GM18868 (cell line): ENCODE measurements at regions not wholly inside any gene's neighbourhood (a gene's known extent, or its start where the extent isn't known, plus 50 kb on each side); places are given as distances from the start of the nearest gene placed in this dataset.

ENCODE experiments used
- ATAC-seq: cut with Tn5 transposase; IDR thresholded peaks from one replicate; pipeline ENCODE4 v1.9.1; 2021; ENCODE audit warnings: mild to moderate bottlenecking, moderate library complexity; ENCODE audit not compliant: unreplicated experiment

- ATAC-seq = no peak
These were observed 126.8 kb upstream of the CPM start for GRCh38 chr12:69059465-69060457.

DNA sequence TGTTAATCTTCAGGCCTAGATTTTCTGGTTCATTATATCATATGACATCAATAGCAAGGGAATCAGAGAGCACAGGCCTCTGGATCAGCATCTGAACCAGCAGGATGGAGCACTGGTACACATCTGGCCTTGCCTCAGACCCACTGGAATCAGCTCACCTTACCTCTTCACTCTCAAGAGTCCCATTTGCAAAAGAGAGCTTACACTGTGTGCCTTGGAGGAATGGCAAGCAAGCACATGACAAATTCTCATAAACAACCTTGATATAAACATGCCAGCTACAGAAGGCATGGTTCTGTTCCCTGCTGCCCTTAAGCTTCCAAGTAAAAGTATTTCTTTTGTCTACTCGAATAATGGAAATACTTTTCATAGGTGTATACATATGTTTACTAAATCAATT lies 128.6 kb upstream of the CPM start:
- no peak for ATAC-seq

DNA sequence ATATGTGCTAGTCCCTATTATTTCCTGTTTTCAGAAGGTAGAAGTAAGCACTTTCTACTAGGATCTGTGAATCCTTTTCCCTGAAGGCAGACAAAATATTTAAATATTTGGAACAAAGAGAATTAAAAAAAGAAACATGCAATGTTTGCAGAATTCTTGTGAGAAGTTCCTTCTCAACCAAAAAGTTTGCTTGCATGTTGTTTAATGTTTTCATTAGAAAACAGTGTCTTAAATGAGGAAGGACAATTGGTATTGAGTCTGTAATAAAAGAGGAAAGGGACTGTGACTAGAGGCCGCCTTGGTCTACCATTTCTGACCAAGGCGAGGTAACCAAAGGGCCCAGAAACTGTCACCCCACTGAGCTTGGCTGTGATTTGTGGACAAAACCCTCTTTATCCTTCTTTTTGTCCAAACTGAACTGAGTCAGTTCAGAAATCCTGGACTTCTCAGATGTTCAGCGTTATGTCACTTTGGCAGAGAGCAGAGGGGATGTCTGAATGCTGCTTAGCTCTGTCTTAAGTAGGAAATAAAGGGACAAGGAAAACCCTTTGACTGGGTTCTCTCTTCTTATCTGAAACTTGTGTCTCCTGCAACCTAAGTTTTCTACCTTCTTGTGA lies 129.8 kb upstream of the CPM start:
- ATAC-seq = no peak

DNA sequence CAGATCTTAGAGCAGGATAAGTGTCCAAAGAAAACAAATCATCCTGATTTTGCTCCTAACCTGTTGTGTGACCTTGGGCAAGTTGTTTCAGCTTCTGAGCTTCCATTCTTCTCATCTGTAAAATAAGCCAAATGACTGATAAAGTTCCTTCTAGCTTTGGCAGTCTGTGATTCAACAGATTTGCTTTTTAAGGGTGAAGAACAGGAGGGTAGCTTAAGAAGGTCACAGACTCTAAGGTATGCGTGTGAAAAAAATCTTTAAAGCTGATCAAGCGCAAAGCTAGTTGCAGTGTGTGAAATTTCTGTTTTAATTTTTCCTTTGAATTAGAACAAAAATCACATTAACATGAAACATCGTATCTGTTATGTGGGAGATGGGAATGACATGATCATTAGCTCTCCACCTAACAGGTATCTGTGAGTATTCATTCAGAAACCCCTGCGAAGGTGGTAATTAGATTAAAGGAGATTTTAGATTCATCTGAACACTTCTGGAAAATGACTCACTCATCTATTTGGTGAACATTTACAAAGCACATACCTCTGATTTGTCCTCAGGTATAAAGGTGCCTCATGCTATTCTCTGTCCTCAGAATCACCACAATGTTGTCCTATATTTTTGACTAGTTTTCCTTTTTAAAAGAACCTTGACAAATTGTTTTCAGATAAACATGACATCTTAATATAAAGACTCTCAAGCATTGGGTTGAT lies 131.9 kb upstream of the CPM start:
- ATAC-seq = no peak

GRCh38 chr12:69065775-69066174 lies 132.8 kb upstream of the CPM start:
- no peak for ATAC-seq

DNA sequence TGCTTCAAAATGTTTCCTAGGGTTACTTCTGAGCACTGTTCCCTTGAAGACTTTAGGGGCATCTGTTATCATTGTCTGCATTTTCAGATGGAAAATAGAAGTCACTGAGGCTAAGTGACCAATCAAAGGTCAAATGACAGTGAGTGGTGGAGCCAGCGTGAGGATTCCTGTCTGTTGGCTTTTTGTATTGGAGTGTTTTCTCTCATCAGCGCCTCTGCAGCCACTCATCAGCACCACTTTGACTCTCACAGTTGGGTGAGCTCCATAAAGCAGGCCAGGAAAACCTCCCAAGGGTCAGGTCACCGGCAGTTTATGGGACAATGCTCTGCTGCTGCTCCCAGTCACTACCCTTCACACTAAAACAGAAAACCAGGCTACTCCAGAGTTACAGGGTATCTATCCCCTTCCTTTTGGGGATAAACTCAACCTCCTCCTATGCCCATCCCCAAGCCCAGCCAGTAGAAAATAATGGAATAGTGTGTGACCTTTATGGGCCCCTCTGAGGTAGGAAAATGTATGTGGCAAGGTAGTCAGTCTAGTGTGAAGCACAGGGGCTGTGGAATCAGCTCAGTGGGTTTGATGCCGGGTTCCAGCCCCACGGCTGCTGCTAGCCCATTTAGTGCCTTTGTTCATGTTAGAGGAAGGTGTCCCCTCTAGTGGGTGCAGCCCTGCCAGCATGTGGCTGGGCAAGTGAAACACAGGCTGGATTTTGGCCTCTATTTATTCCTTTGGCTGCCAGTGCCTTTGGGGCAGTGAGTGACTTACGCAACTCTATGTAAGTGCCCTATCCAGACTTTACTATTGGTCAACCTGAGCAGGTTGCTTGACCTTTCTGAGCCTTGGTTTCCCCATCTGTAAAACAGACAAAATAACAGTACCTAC lies 133.8 kb upstream of the CPM start:
- no peak for ATAC-seq

DNA sequence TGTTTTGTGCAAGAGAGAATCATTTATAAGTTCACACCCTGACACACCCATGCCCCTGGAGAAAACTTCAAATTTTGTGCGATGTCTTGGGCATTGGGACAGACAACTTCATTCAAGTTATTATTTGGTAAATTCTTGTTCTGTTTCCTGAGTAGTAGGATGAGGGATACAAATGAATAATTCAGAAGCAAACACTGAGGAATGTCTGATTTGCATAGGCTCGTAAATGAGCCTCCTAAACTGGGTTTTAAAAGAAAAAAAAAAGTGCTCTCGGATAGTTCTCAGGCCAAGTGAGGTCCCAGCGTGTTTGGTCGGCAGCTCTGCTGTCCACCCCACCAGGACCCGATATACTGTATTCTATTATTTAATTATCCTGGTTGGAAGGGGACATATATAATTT lies 134.7 kb upstream of the CPM start:
- no peak for ATAC-seq

- no peak for ATAC-seq
These were observed 135.5 kb upstream of the CPM start for GRCh38 chr12:69068448-69068847.

GRCh38 chr12:69069479-69069878 lies 136.5 kb upstream of the CPM start:
- no peak for ATAC-seq

- peak; percentile 91 for ATAC-seq
These were observed 137.5 kb upstream of the CPM start for GRCh38 chr12:69070319-69071090.

- no peak for ATAC-seq
These were observed 138.1 kb upstream of the CPM start for GRCh38 chr12:69071091-69071370.

- no peak for ATAC-seq
These were observed 140.1 kb upstream of the CPM start for GRCh38 chr12:69073035-69073434.

- no peak for ATAC-seq
These were observed 141.8 kb upstream of the CPM start for GRCh38 chr12:69074556-69075349.

- ATAC-seq = no peak
These were observed 150.7 kb upstream of the CPM start for GRCh38 chr12:69083689-69084088.

- no peak for ATAC-seq
These were observed 151.9 kb upstream of the CPM start for GRCh38 chr12:69084816-69085378.

GRCh38 chr12:69085852-69086251 lies 152.9 kb upstream of the CPM start:
- ATAC-seq = no peak

DNA sequence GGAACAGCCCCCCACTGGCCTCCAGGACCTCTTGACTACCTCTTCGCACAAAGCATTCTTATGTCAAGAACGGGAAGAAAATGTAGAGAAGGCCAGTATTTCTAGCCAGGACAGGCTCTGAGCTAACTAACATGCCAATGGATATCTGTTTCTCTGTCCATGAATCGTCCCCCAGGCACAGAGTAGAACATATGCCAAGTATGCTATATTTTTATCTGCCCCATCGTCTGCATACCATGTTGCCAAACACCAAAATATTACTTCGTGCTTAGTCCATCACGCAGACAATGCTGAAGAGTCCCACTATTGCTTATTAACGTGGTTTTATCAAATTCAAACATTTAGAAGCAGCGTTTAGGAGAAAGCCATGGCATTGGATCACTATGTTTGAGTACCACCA lies 151.4 kb upstream of the CPSF6 start:
- ATAC-seq = no peak

GRCh38 chr12:69090722-69091121 lies 148.6 kb upstream of the CPSF6 start:
- no peak for ATAC-seq

GRCh38 chr12:69091442-69092017 lies 147.8 kb upstream of the CPSF6 start:
- ATAC-seq = no peak
